GM21723 (cell line): ENCODE measurements at regions not wholly inside any gene's neighbourhood (a gene's known extent, or its start where the extent isn't known, plus 50 kb on each side); places are given as distances from the start of the nearest gene placed in this dataset.

ENCODE experiments used
- ATAC-seq: cut with Tn5 transposase; IDR thresholded peaks from one replicate; pipeline ENCODE4 v1.9.1; 2021; ENCODE audit warnings: mild to moderate bottlenecking, moderate library complexity; ENCODE audit not compliant: unreplicated experiment

GRCh38 chr3:46091741-46092701 is 64.7 kb upstream of the XCR1 start:
- no peak for ATAC-seq

GRCh38 chr3:46091046-46091445 is 63.8 kb upstream of the XCR1 start:
- no peak for ATAC-seq

DNA sequence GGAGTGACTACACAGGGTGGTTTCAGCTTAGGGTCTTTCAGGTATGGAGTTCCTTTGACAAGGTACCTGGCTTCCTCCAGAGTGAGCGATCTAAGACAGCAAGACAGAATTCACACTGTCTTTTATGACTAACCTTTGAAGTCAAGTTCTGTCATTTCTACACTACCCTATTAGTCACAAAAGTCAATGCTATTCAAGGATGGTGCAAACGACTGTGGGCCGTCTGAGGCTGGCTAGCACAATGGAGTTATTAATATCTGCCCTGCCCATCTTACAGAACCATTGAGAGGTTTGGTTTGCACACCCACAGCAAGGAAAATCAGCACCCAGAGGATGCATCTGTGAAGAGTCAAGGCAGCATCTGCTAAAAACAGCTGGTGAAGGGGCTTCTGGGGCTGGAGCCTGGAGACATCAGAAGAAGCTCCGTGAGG is 62.9 kb upstream of the XCR1 start:
- no peak for ATAC-seq

GRCh38 chr3:46089237-46090011 is 62.1 kb upstream of the XCR1 start:
- peak; percentile 55 for ATAC-seq

DNA sequence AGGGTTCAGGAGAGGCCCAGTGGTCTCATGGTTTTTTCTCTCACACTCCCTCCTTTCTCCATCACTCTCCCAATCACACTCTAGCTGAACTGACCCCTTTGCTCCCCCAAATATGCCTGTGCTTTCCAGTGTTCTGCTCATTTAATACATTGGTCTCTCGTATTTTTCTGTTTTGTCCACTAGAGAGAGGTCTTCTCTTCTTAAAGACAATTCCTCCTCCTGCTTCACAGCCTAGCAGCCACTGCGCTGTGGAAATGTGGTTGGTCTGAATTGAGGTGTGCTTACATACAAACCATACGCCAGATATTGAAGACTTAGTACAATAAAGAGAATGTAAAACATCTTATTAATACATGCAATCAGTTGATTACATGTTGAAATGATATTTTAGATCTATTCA is 60.6 kb upstream of the XCR1 start:
- ATAC-seq = no peak

GRCh38 chr3:46086986-46087385 is 59.7 kb upstream of the XCR1 start:
- no peak for ATAC-seq

DNA sequence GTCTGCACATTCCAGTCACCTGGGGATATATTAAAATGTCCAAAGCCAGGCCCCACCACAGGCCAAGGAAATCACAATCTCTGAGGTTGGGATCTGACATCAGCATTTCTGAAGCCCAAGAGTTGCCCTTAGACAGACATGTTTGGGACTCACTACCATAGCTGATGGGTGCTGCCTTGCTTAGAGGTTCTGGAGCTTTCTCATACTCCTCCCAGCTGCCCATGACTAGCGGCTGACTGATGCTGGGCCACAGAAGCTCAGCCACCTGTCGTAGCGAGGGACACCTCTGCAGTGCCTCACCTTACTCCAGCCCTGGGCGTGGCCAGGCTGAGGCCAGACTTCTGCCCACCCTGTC is 58.8 kb upstream of the XCR1 start:
- no peak for ATAC-seq

DNA sequence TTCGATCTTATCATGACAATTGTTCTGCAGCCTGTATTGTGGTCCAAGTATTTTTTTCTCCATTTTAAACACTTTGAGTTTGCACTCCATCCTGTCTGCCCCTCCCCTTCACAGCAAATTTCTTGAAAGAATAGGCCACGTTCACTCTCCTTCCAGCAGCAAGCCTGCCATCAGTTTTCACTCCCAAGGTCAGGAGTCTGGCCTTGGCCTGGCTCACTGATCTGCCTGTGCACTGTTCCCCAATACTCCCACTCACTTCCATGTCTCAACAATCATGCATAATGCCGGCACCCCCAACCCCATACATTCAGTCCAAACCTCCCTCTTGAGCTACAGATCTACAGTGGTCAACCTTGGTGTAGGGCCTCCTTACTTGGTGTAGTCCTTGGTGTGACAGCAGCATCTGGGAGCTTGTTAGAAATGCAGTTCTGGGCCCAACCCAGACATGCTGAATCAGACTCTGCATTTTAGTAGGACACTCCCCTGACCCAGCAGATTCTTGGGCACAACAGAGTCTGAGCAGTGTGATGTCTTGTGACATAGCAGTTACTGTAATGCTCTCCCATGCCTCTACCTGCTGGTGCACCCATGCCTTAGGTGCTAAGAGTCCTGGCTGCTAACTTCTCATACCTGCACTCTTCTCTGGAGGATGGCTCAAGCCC is 58.3 kb upstream of the XCR1 start:
- ATAC-seq = no peak

GRCh38 chr3:46083956-46084355 is 56.7 kb upstream of the XCR1 start:
- no peak for ATAC-seq

DNA sequence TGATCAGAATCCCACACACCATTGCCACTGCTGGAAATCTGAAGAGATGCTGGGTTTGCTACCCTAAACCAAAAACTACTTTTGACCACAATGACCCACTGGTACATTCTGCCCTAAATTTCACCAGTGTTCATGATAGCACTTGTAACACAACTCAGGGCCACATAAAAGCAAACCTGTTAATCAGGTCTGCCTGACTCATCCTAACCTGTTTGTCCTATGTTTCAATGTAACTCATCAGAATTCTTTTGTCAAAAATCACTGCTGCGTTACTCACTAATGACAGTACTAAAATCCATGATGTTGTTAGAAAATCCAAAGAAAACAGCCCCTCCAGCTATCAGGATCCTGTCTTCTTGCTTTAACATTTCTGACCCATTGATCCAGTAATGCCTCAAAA is 55.6 kb upstream of the XCR1 start:
- ATAC-seq = no peak

- ATAC-seq = no peak
Measured at GRCh38 chr3:46082021-46082420, 54.7 kb upstream of the XCR1 start.

- ATAC-seq = no peak
Measured at GRCh38 chr3:46080969-46081345, 53.7 kb upstream of the XCR1 start.

GRCh38 chr3:46080124-46080968 is 53.1 kb upstream of the XCR1 start:
- no peak for ATAC-seq

DNA sequence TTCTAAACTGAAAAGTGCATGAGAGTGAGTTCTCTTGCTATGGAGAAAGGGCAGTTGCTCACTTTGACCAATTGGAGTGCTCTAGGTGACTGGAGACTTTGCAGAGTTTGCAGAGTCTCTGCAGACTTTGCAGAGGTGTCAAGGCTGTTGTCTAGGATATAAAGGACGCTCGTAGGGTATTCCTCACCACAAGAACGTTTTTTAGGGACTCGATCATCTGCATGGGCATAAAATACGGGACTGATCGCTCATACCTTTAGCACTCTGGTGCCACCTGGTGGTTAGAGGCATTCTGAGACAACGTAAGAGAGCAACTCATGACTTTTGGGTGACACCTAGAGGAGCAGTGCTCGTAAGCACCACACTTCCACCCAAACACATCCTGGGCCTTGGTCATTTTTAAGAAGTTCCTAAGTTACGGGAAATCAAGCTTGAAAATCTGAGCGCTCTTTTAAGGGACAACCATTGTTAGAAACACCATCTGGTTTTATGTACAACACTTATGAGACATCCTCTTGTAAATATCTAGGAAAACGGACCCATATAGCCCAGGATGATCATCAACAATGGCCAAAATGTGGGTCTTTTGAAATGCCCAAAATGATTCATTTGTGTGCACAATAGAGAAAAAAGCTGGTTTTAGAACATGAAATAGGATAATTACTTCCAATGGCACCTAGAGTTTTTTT is 51.6 kb upstream of the XCR1 start:
- ATAC-seq = peak; percentile 75
